ENCODE measurements at regions not wholly inside any gene's neighbourhood (a gene's known extent, or its start where the extent isn't known, plus 50 kb on each side); places are given as distances from the start of the nearest gene placed in this dataset.
"Not testable (repeated sequence)": the region's sequence is repeated elsewhere in the genome, so short reads cannot be mapped to it uniquely, and the experiment has no call there.

DNA sequence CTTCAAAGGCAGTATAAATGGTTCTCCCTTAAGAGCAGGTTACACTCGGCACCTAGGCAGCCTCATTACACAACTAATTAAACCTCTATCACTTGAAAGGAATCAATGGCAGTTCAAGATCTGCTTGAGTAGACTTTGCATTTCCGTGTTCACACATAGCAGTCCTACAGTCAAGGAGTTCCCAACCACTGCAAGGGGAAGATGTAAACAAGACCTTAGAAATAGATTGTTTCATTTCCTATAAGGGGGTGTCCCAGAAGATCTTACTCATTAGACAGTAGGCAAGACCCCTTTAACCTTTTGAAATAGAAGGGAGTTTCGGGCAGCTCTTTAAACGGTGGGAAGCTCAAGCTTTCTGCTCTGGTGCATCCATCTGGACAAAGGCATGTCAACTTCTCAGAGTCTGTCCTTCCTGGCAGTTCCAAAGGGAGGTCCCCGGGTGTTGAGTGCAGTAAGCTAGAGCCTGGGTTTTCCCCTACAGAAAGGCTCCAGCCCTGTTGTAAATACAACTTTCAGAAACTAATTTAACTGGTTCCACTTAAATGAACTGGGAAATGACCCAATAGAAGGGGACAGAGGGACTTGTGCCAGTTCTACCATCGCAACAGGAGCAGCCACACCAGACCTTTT lies 150.8 kb downstream of the RBMX2 start:
- DNase-seq: no peak

DNA sequence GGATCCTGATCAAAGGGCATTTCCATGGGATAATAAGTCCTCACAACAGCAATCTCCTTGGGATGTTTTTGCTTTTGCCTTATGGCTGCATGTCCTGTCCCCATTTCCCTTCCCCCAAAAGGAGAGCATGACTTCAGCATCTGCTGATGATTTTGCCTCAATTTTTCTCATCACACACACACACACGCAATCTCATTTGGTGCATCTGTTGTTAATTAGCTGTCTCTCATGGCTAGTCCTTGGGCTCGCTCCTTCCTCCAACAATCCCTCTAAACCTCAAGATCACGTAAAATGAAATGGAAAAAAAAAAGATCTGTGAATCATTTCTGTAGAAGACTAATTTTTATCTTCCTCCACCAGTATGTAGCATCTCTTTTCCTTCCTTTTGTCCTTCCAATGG lies 153.6 kb downstream of the RBMX2 start:
- no peak for DNase-seq

DNA sequence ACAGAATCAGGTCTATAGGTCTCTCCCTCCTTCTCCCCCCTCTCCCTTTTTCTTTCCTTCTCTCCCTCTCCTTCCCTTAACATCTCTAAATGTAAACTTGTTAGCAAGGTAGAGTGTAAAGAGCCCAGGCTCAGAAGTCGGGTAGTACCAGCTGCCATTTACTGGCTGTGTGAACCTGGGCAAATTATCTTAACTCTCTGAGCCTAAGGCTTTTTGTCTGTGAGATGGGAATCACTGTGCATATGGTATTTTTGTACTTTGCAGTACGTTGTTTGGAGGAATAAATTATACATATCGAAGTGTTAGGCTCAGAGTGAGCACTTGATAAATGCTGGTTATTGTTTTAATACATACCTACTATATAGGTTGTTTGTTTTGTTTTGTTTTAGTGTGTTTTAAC lies 154.0 kb downstream of the RBMX2 start:
- no peak for DNase-seq

DNA sequence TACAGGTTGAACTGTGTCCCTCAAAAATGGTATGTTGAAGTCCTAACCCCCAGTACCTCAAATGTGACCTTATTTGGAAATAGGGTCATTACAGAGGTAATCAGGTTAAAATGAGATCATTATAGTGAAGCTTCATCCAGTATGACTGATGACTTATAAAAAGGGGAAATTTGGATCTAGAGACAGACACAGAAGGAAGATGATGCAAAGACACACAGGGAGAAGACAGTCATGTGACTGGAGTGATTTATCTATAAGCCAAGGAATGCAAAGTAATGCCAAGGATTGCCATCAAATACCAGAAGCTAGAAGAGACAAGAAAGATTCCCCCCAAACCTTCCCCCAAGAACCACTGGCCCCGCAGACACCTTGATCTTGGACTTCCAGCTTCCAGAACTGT lies 155.2 kb downstream of the RBMX2 start:
- DNase-seq: no peak

DNA sequence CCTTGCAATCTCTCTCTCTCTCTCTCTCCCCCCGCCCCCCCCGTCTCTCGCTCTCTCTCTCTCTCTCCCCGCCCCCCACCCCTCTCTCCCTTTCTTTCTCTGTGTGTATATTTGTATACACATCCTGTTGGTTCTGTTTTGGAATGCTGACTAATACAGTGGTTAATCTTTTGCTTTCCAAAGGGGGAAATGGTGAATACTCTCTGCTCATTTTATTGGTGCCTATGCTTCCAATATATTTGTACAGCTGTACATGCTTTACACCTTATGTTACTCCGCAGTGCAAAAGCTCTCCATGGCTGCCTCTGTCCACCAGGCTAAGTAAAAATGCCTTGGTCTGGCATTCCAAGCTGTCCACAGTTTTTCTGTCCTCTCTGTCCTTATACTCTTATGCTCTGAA lies 158.8 kb downstream of the RBMX2 start:
- DNase-seq: no peak

DNA sequence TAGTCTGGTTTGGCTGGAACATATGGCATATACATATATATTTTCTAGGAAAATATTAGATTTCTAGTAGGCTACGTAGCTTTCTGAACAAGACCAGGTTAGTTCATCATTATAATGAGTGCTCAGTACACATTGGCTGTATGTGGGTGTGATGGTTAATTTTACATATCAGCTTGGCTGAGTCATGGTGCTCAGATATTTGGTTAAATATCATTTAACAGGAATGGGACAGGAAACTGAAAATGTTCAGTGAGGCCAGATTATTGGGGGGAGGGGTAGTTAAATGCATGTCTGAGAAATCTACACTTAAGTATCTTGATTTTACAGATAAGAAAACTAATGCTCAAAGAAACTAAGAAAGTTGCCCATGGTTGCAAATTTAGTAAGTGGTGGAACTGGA lies 160.1 kb downstream of the RBMX2 start:
- no peak for DNase-seq

DNA sequence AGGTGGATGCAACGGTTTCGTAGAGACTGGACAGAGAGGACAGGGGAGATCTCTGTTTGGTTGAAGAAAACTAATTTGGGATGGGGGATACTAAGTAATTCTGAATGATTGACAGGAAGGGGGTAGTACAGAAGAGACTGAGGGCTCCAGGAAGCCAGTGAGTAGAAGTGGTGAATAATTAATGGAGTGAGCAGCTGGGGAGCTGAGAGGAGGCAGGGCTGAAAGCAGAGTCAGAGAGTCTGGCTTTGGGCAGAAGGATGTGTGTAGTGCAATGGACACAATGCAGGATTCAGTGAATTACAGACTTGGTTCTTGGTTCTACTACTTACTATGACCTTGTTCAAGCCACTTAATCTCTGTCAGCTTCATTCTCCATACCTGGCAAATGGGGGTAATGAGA lies 161.7 kb downstream of the RBMX2 start:
- DNase-seq: no peak

DNA sequence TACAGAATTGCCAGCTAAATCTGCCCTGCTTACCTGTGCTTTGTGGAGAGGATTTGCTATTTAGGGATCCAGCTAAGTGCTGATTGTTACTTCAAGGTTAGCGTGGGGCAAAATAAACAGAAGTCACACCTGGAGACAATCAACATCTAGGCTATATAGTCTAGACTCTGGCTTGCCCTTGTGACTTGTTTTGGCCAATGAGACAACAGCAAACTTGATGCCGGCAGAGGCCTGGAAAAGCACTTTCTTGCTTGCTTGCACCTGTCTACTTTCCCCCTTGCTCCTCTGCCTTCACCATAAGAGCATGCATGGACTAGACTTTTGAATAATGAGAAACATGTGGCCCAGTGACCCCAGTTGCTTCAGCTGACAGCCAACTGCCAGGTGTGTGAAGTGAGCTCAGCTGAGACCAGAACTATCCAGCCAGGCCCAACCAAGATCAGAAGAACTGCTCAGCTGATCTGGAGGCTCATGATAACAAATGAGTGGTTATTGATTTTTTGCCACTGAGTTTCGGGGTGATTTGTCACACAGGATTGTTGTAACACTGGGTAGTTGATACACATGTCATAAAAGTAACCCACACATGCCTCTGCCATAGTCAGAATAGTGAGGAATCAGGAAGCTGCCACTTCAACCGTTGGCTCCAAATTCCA lies 164.4 kb downstream of the RBMX2 start:
- DNase-seq: no peak

DNA sequence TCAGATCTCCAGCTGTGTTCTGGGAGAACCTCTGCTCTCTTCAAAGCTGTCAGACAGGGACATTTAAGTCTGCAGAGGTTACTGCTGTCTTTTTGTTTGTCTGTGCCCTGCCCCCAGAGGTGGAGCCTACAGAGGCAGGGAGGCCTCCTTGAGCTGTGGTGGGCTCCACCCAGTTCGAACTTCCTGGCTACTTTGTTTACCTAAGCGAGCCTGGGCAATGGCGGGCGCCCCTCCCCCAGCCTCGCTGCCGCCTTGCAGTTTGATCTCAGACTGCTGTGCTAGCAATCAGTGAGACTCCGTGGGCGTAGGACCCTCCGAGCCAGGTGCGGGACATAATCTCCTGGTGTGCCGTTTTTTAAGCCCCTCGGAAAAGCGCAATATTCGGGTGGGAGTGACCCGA lies 171.2 kb downstream of the RBMX2 start:
- DNase-seq: not testable (repeated sequence)
